ENCODE measurements at regions not wholly inside any gene's neighbourhood (a gene's known extent, or its start where the extent isn't known, plus 50 kb on each side); places are given as distances from the start of the nearest gene placed in this dataset.

- no peak for DNase-seq
These were observed 499.4 kb downstream of the ELAVL2 start for GRCh38 chr9:23326597-23326996.

GRCh38 chr9:23341346-23341745 is 484.7 kb downstream of the ELAVL2 start:
- no peak for DNase-seq

- no peak for DNase-seq
These were observed 483.7 kb downstream of the ELAVL2 start for GRCh38 chr9:23342291-23342690.

GRCh38 chr9:23343226-23343625 is 482.8 kb downstream of the ELAVL2 start:
- no peak for DNase-seq

- no peak for DNase-seq
These were observed 464.9 kb downstream of the ELAVL2 start for GRCh38 chr9:23361096-23361495.

GRCh38 chr9:23372703-23373102 is 453.3 kb downstream of the ELAVL2 start:
- no peak for DNase-seq

GRCh38 chr9:23375511-23375910 is 450.5 kb downstream of the ELAVL2 start:
- no peak for DNase-seq

- no peak for DNase-seq
These were observed 446.2 kb downstream of the ELAVL2 start for GRCh38 chr9:23379842-23380241.

GRCh38 chr9:23380821-23381220 is 445.2 kb downstream of the ELAVL2 start:
- no peak for DNase-seq

- DNase-seq = no peak
These were observed 443.6 kb downstream of the ELAVL2 start for GRCh38 chr9:23382418-23382817.

- no peak for DNase-seq
These were observed 431.9 kb downstream of the ELAVL2 start for GRCh38 chr9:23394189-23394588.

- DNase-seq = no peak
These were observed 417.2 kb downstream of the ELAVL2 start for GRCh38 chr9:23408874-23409273.

GRCh38 chr9:23412046-23412445 is 414.0 kb downstream of the ELAVL2 start:
- no peak for DNase-seq

GRCh38 chr9:23412458-23412857 is 413.6 kb downstream of the ELAVL2 start:
- no peak for DNase-seq

- DNase-seq = no peak
These were observed 412.5 kb downstream of the ELAVL2 start for GRCh38 chr9:23413541-23413940.

- no peak for DNase-seq
These were observed 402.0 kb downstream of the ELAVL2 start for GRCh38 chr9:23423999-23424398.

GRCh38 chr9:23426144-23426543 is 399.9 kb downstream of the ELAVL2 start:
- no peak for DNase-seq

GRCh38 chr9:23431459-23431858 is 394.6 kb downstream of the ELAVL2 start:
- DNase-seq = no peak

- no peak for DNase-seq
These were observed 391.4 kb downstream of the ELAVL2 start for GRCh38 chr9:23434654-23435053.

- DNase-seq = no peak
These were observed 387.6 kb downstream of the ELAVL2 start for GRCh38 chr9:23438299-23438907.

- no peak for DNase-seq
These were observed 384.8 kb downstream of the ELAVL2 start for GRCh38 chr9:23441275-23441674.

GRCh38 chr9:23444658-23445057 is 381.4 kb downstream of the ELAVL2 start:
- DNase-seq = no peak

- no peak for DNase-seq
These were observed 378.9 kb downstream of the ELAVL2 start for GRCh38 chr9:23447166-23447565.

- DNase-seq = no peak
These were observed 378.1 kb downstream of the ELAVL2 start for GRCh38 chr9:23447944-23448343.

GRCh38 chr9:23451802-23452418 is 374.1 kb downstream of the ELAVL2 start:
- no peak for DNase-seq
